Astrocyte (in vitro differentiated cells and primary cell): ENCODE measurements at regions not wholly inside any gene's neighbourhood (a gene's known extent, or its start where the extent isn't known, plus 50 kb on each side); places are given as distances from the start of the nearest gene placed in this dataset.

Experiments
- DNase-seq: peaks from one replicate; pipeline ENCODE4 v3.0.0-alpha.2; 2010; ENCODE audit warnings: low read depth
- FAIRE-seq: peaks from 2 replicates; lab custom pipeline; 2011; peaks lifted over from hg19 to GRCh38; lab: Jason Lieb, UNC
- H2AFZ ChIP-seq: 2 replicates; pipeline ENCODE4 v1.6.0; 2012; ENCODE audit warnings: low read depth, low read length, inconsistent platforms
- H3K27ac ChIP-seq: 2 replicates; pipeline ENCODE4 v1.5.1; 2011; ENCODE audit warnings: low read depth, low read length, inconsistent platforms
- H3K27me3 ChIP-seq: 2 replicates; pipeline ENCODE4 v1.6.0; 2011; ENCODE audit warnings: low read length, inconsistent platforms; ENCODE audit not compliant: insufficient read depth
- H3K36me3 ChIP-seq: 2 replicates; pipeline ENCODE4 v1.5.1; 2011; ENCODE audit warnings: low read length, inconsistent platforms; ENCODE audit not compliant: insufficient read depth
- H3K4me1 ChIP-seq: 2 replicates; pipeline ENCODE4 v1.5.1; 2011; ENCODE audit warnings: low read length, inconsistent platforms; ENCODE audit not compliant: insufficient read depth
- H3K4me2 ChIP-seq: 2 replicates; pipeline ENCODE4 v1.6.0; 2012; ENCODE audit warnings: low read length, inconsistent platforms
- H3K4me3 ChIP-seq: 2 replicates; pipeline ENCODE4 v1.5.1; 2011; ENCODE audit warnings: low read depth, mild to moderate bottlenecking, low read length, inconsistent platforms; ENCODE audit not compliant: insufficient read depth
- H3K79me2 ChIP-seq: 2 replicates; pipeline ENCODE4 v1.6.0; 2012; ENCODE audit warnings: mild to moderate bottlenecking, low read length, inconsistent platforms; ENCODE audit not compliant: insufficient read depth
- H3K9ac ChIP-seq: 2 replicates; pipeline ENCODE4 v1.6.0; 2012; ENCODE audit warnings: mild to moderate bottlenecking, low read length, inconsistent platforms
- H3K9me3 ChIP-seq: 2 replicates; pipeline ENCODE4 v1.5.1; 2012; ENCODE audit warnings: low read depth, mild to moderate bottlenecking, low read length, inconsistent platforms; ENCODE audit not compliant: insufficient read depth
- H4K20me1 ChIP-seq: 2 replicates; pipeline ENCODE4 v1.6.0; 2012; ENCODE audit warnings: low read length, inconsistent platforms; ENCODE audit not compliant: insufficient read depth
- H3K27ac Mint-ChIP-seq: one replicate; pipeline ENCODE4 v1.8.0; 2021; ENCODE audit warnings: mild to moderate bottlenecking, mixed read lengths; ENCODE audit not compliant: unreplicated experiment
- H3K27me3 Mint-ChIP-seq: one replicate; pipeline ENCODE4 v1.8.0; 2021; ENCODE audit warnings: low read depth, mixed read lengths; ENCODE audit not compliant: unreplicated experiment
- H3K36me3 Mint-ChIP-seq: one replicate; pipeline ENCODE4 v1.8.0; 2021; ENCODE audit warnings: low read depth, mixed read lengths; ENCODE audit not compliant: unreplicated experiment
- H3K4me1 Mint-ChIP-seq: one replicate; pipeline ENCODE4 v1.8.0; 2021; ENCODE audit warnings: low read depth, mixed read lengths; ENCODE audit not compliant: unreplicated experiment
- H3K4me3 Mint-ChIP-seq: one replicate; pipeline ENCODE4 v1.8.0; 2021; ENCODE audit warnings: mild to moderate bottlenecking, moderate library complexity, mixed read lengths; ENCODE audit not compliant: unreplicated experiment
- H3K9me3 Mint-ChIP-seq: one replicate; pipeline ENCODE4 v1.8.0; 2021; ENCODE audit warnings: mild to moderate bottlenecking, mixed read lengths; ENCODE audit not compliant: unreplicated experiment
- CTCF ChIP-seq: IDR thresholded peaks from 2 replicates; pipeline ENCODE4 v1.5.1; 2011; ENCODE audit warnings: low read depth, mild to moderate bottlenecking, inconsistent platforms, low read length, moderate library complexity; ENCODE audit not compliant: insufficient read depth
- EZH2 ChIP-seq: IDR thresholded peaks from 2 replicates; pipeline ENCODE4 v1.6.1; 2012; ENCODE audit warnings: mild to moderate bottlenecking, low read length, inconsistent platforms; ENCODE audit not compliant: insufficient read depth

DNA sequence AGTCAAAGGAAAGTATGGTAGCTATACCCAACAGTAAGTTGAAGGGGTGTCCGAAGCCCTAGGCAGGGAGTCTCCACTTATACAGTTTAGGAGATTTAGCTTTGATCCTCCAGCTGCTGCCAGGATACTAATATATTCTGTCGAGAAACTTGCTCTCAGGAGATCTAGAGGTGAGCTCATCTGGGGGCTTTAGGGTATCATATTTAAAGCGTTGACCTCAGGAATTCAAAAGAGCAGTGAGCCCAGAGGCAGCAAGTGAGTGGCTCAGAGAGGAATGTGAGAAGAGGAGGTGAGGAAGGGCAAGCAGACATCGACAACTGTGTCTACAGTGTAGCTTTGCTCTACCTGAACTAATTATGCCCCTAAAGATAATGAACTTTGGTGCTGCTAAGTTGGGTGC, 245.1 kb upstream of the LRTM1 start:
- H4K20me1 ChIP-seq: no peaks in the 10 kb centered on the region
- H3K9ac ChIP-seq: no peak overlapping the region
- H3K4me1 ChIP-seq: peaks cover 28% of the 10 kb centered on the region
- H3K4me3 ChIP-seq: no peak overlapping the region
- no peaks in the 10 kb centered on the region for H3K79me2 ChIP-seq
- Mint-ChIP-seq H3K4me3 (no peak overlapping the region), H3K4me1 (peaks cover 15% of the 10 kb centered on the region), H3K36me3 (peaks cover 3% of the 10 kb centered on the region), H3K27me3 (no peaks in the 10 kb centered on the region), H3K27ac (peak overlapping the region; percentile 5), H3K9me3 (peaks cover 14% of the 10 kb centered on the region)
- no peaks in the 10 kb centered on the region for H3K27me3 ChIP-seq
- FAIRE-seq (no peak), DNase-seq (peak; percentile 43)
- TF ChIP-seq EZH2: no peak
- TF ChIP-seq CTCF: no peak
- no peak overlapping the region for H2AFZ ChIP-seq
- no peaks in the 10 kb centered on the region for H3K9me3 ChIP-seq
- H3K36me3 ChIP-seq: no peaks in the 10 kb centered on the region
- no peak overlapping the region for H3K4me2 ChIP-seq
- no peak overlapping the region for H3K27ac ChIP-seq

DNA sequence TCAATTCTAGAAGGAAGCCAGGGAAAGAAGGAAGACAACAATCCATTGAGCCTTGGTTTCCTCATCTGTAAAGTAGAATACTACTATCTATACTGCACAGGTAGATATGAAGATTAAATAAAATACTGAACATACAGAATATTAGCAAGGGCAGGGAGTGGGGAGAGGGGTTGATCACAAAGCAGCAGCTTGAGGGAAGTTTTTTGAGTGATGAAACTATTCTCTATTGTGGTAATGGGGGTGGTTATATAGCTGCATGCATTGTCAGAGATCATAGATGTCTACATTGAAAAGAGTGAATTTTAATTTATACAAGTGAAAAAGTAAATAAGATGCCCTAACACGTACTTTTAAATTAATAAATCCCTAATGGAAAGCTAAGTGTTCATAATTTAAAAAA, 242.6 kb upstream of the LRTM1 start:
- H2AFZ ChIP-seq: no peak overlapping the region
- peaks cover 20% of the 10 kb centered on the region for H3K4me1 Mint-ChIP-seq
- TF ChIP-seq EZH2 (no peak), CTCF (no peak)

GRCh38 chr3:55169608-55170072, 241.8 kb upstream of the LRTM1 start:
- peaks cover 39% of the 10 kb centered on the region for H3K4me1 ChIP-seq
- TF ChIP-seq EZH2 (no peak), CTCF (no peak)
- peak overlapping the region; percentile 95 for H3K27ac ChIP-seq
- no peaks in the 10 kb centered on the region for H3K36me3 ChIP-seq
- peak overlapping the region; percentile 85 for H3K9ac ChIP-seq
- Mint-ChIP-seq H3K36me3 (peaks cover 3% of the 10 kb centered on the region), H3K4me3 (no peak overlapping the region), H3K9me3 (peaks cover 14% of the 10 kb centered on the region), H3K4me1 (peaks cover 20% of the 10 kb centered on the region), H3K27me3 (no peaks in the 10 kb centered on the region), H3K27ac (peak overlapping the region; percentile 11)
- no peaks in the 10 kb centered on the region for H3K9me3 ChIP-seq
- H3K79me2 ChIP-seq: no peaks in the 10 kb centered on the region
- H3K4me2 ChIP-seq: peak overlapping the region; percentile 27
- no peaks in the 10 kb centered on the region for H3K27me3 ChIP-seq
- no peak overlapping the region for H3K4me3 ChIP-seq
- FAIRE-seq: peak; percentile 99
- no peaks in the 10 kb centered on the region for H4K20me1 ChIP-seq
- peak; percentile 100 for DNase-seq
- no peak overlapping the region for H2AFZ ChIP-seq

More for the DNA sequence above, 242.6 kb upstream of the LRTM1 start:
- no peak overlapping the region for H3K4me3 Mint-ChIP-seq
- H3K27me3 Mint-ChIP-seq: no peaks in the 10 kb centered on the region
- Histone ChIP-seq H3K79me2 (no peaks in the 10 kb centered on the region), H3K4me3 (no peak overlapping the region), H3K27me3 (no peaks in the 10 kb centered on the region), H3K4me2 (peak overlapping the region; percentile 27), H4K20me1 (no peaks in the 10 kb centered on the region), H3K4me1 (peaks cover 39% of the 10 kb centered on the region), H3K27ac (peak overlapping the region; percentile 95), H3K36me3 (no peaks in the 10 kb centered on the region), H3K9me3 (no peaks in the 10 kb centered on the region), H3K9ac (peak overlapping the region; percentile 85)
- H3K27ac Mint-ChIP-seq: no peak overlapping the region
- DNase-seq (no peak), FAIRE-seq (no peak)
- H3K9me3 Mint-ChIP-seq: peaks cover 14% of the 10 kb centered on the region
- peaks cover 3% of the 10 kb centered on the region for H3K36me3 Mint-ChIP-seq
